SU-DHL-6 (cell line): ENCODE measurements at regions not wholly inside any gene's neighbourhood (a gene's known extent, or its start where the extent isn't known, plus 50 kb on each side); places are given as distances from the start of the nearest gene placed in this dataset.

Experiments
- CTCF ChIP-seq: fragments of 200-600 bp; sonication (generic); IDR thresholded peaks from one replicate; pipeline ENCODE4 v1.5.1; 2017; ENCODE audit warnings: antibody characterized with exemption, mild to moderate bottlenecking, low read length, moderate library complexity; ENCODE audit not compliant: insufficient read depth, poor library complexity, severe bottlenecking
- EZH2phosphoT487 ChIP-seq: fragments of 200-600 bp; sonication (generic), shearing (Covaris generic); conservative IDR thresholded peaks from 2 replicates; pipeline ENCODE4 v1.6.1; 2018; ENCODE audit warnings: mild to moderate bottlenecking, antibody characterized with exemption, low read length, moderate library complexity, mixed read lengths

GRCh38 chr3:104646196-104646595 is 720.5 kb upstream of the ALCAM start:
- TF ChIP-seq EZH2phosphoT487 (no peak), CTCF (no peak)
